Glomerular visceral epithelial cell (primary cell): ENCODE measurements at regions not wholly inside any gene's neighbourhood (a gene's known extent, or its start where the extent isn't known, plus 50 kb on each side); places are given as distances from the start of the nearest gene placed in this dataset.

Experiments
- DNase-seq: peaks from one replicate; pipeline ENCODE4 v3.0.0-alpha.2; 2016; ENCODE audit errors: extremely low spot score

DNA sequence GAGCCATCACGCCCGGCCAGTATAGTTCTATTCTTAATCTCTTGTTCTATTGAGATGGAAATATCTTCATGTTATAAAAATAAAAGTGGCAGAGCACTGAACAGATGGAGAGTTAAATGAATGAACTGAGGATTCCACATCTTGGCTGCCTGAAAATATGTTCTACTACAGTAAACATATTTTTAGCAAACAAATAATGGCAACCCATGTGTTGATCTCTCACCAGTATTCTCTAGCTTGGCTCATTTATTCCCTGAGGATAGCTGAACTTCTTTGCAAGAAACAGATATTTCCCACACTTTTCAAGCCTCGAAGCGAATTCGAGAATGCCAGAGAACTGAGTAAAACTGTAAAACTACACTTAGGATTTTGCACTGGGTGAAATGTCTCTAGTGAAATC is 58.9 kb downstream of the DIRAS3 start:
- DNase-seq: no peak

GRCh38 chr1:67988066-67988465 is 62.4 kb downstream of the DIRAS3 start:
- DNase-seq: no peak

- DNase-seq: peak; percentile 59
Observed at GRCh38 chr1:67987046-67987799, 63.2 kb downstream of the DIRAS3 start.

GRCh38 chr1:67983867-67984266 is 66.6 kb downstream of the DIRAS3 start:
- no peak for DNase-seq

GRCh38 chr1:67980028-67980427 is 70.4 kb downstream of the DIRAS3 start:
- DNase-seq: no peak

DNA sequence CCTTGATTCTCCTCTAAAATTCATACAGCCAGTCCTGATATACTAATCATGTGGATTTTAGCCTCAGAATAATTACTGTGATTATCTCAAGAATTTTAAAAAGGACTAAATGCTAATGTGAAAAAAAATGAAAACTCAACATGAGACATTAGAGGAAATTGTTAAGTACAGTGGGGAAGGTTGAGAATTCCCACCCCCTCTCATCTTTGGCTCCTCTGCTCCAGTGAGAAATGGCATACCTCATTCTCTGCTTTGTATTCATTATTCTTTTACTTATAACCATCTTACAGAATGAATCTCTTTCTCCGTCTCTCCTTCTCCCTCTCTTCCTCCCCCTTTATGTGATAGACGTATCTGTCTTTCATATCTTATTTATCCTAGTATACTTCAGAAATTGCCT is 70.9 kb downstream of the DIRAS3 start:
- DNase-seq: no peak

- DNase-seq: peak; percentile 86
Observed at GRCh38 chr1:67978890-67979516, 71.4 kb downstream of the DIRAS3 start.

DNA sequence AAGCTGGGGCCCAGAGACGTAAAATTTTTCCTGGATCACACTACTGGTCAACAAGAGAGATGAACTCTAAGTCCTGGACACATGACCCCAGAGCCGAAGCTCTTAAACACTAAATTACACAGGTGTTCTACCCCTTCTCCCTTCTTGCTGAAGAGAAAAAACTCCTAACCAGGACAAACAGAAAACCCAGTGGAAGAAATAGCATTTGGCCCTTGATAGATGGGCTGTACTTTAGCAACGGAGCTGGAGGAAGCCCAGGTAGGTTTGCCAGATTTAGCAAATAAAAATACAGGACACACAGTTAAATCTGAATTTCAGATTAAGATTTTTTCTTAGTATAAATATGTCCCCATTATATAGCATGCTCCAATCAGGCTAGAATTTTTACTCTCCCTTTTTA is 72.7 kb downstream of the DIRAS3 start:
- no peak for DNase-seq

DNA sequence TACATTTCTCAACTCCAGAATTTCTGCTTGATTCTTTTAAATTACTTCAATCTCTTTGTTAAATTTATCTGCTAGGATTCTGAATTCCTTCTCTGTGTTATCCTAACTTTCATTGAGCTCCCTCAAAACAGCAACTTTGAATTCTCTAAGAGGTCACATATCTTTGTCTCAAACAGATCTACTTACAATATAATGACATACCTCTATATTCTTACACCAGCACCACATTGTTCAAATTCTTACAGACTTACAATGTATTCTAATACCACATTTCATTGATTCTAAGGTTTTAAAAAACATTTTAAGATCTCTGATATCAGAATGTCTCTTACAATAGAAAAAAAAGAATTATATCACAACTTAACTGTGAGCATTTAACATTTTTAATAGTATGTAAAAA is 77.4 kb downstream of the DIRAS3 start:
- no peak for DNase-seq

- DNase-seq: peak; percentile 82
Observed at GRCh38 chr1:67970088-67970487, 80.3 kb downstream of the DIRAS3 start.

DNA sequence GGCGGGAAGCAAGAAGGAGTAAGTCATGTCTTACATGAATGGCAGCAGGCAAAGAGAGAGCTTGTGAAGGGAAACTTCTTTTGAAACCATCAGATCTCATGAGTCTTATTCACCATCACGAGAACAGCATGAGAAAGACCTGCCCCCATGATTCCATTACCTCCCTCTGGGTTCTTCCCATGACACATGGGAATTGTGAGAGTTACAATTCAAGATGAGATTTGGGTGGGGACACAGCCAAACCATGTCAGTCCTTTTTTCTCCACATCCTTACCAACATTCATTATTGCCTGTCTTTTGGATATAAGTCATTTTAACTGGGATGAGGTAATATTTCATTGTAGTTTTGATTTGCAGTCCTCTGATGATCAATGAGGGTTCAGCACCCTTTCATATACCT is 81.0 kb downstream of the DIRAS3 start:
- DNase-seq: no peak

GRCh38 chr1:67966666-67967009 is 83.8 kb downstream of the DIRAS3 start:
- DNase-seq: no peak

DNA sequence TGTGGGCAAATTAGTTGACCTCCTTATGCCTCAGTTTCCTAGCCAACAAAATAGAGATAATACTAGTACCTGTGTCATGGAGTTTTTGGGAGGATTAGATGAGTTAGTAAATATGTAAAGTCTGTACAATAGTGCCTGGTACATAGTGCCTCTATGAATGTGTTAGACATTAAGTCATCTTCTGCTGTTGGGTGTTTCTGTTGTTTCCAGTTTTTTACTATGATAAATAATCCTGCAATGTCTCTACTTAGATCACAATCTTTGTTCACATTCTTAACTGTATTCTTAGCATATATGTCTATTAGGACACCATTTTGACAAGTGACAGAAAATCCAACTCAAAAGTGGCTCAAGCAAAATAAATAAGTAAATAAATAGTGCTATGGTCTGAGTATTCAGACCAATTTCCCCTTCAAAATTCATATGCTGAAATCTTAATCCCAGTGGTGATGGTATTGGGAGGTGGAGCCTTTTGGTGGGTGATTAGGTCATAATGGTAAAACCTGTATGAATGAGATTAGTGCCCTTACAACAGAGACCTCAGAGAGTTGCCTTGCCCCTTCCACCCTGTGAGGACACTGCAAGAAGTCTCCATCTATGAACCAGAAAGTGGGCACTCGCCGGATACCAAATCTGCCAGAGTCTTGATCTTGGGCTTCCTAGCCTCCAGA is 84.3 kb downstream of the DIRAS3 start:
- DNase-seq: no peak

DNA sequence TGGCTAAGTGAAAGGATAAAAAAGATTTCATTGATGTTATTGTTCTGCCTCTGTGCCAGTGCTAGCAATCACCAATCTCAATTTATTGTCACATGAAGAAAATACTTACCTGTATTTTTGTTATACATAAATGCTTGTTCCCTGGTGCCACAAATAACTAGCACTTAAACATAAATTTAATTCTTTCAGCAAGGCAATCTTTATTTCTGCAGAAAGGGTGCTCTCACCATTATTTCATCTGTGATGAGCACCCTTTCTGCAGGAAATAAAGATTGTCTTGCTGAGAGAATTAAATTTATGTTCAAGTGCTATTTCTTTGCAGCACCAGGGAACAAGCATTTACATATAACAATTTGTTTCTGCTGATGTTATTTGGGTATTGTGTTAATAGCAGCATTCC is 87.2 kb downstream of the DIRAS3 start:
- no peak for DNase-seq

DNA sequence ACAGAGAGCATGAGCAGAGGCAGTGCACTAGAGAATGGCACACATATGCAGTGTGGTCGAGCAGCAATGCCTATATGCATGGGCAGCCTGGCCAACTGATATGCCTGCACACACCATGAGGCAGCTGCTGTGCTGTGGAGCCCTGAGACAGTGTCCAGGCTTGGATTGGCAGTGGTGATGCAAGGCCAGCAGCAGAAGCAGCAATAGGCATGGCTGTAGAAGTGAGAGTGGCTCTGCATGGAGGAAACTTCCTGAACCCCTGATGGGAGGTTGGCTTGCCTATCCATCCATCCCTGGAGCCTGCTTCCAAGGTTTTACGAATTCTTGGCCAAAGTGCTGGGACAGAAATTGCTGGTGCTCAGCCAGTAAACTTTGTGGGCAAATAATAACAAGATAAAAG is 89.7 kb downstream of the DIRAS3 start:
- no peak for DNase-seq

- DNase-seq: no peak
Observed at GRCh38 chr1:67958472-67958871, 92.0 kb downstream of the DIRAS3 start.

- no peak for DNase-seq
Observed at GRCh38 chr1:67957066-67957465, 93.4 kb downstream of the DIRAS3 start.

- DNase-seq: no peak
Observed at GRCh38 chr1:67956116-67956515, 94.3 kb downstream of the DIRAS3 start.

DNA sequence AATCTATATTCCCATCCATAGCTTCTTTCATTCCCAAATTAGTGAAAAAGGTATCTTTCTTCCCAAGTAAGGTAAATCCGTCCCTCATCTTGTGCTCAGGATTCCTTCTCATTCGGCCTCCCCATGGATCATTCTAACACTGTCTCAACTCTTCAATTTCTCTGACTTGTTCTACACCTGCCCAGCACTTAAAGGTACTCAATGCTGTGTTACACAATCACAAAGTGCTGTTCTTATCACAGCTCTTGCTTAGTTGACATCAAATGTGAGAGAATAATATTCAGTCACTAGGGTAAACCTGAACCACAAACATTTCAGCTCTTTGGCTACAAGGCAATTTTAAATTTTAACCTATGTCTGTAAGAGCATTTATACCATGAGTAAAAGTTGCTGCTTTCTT is 94.8 kb downstream of the DIRAS3 start:
- no peak for DNase-seq

GRCh38 chr1:67953301-67953700 is 97.1 kb downstream of the DIRAS3 start:
- DNase-seq: no peak

- DNase-seq: peak; percentile 13
Observed at GRCh38 chr1:67952071-67952470, 98.4 kb downstream of the DIRAS3 start.

GRCh38 chr1:67951014-67951413 is 99.4 kb downstream of the DIRAS3 start:
- DNase-seq: no peak
